GM11168 (cell line): ENCODE measurements at regions not wholly inside any gene's neighbourhood (a gene's known extent, or its start where the extent isn't known, plus 50 kb on each side); places are given as distances from the start of the nearest gene placed in this dataset.

Source experiments
- in situ Hi-C: fragments of 300-500 bp; cut with MboI; formaldehyde crosslinking; loops from one replicate; pipeline ENCODE4 v1.12.0; 2022; ENCODE audit warnings: low sequenced_read_pairs; ENCODE audit not compliant: unreplicated experiment

GRCh38 chr20:24761220-24762065 is 187.6 kb upstream of the CST7 start:
- in situ Hi-C loops: no loop called here

GRCh38 chr20:24762371-24762770 is 186.7 kb upstream of the CST7 start:
- in situ Hi-C loops: no loop called here

GRCh38 chr20:24762791-24763350 is 186.2 kb upstream of the CST7 start:
- in situ Hi-C loops: no loop called here

- in situ Hi-C loops: no loop called here
Observed at GRCh38 chr20:24763386-24764026, 185.6 kb upstream of the CST7 start.

- in situ Hi-C loops: no loop called here
Observed at GRCh38 chr20:24764027-24764793, 184.9 kb upstream of the CST7 start.

- in situ Hi-C loops: no loop called here
Observed at GRCh38 chr20:24764794-24765202, 184.3 kb upstream of the CST7 start.

GRCh38 chr20:24765316-24766142 is 183.5 kb upstream of the CST7 start:
- in situ Hi-C loops: no loop called here

- in situ Hi-C loops: no loop called here
Observed at GRCh38 chr20:24766143-24766527, 182.9 kb upstream of the CST7 start.

- in situ Hi-C loops: no loop called here
Observed at GRCh38 chr20:24766826-24767622, 182.0 kb upstream of the CST7 start.

GRCh38 chr20:24767623-24768100 is 181.4 kb upstream of the CST7 start:
- in situ Hi-C loops: no loop called here

GRCh38 chr20:24768201-24768636 is 180.8 kb upstream of the CST7 start:
- in situ Hi-C loops: no loop called here

- in situ Hi-C loops: no loop called here
Observed at GRCh38 chr20:24768713-24769601, 180.1 kb upstream of the CST7 start.

GRCh38 chr20:24769878-24770627 is 179.0 kb upstream of the CST7 start:
- in situ Hi-C loops: no loop called here

- in situ Hi-C loops: no loop called here
Observed at GRCh38 chr20:24770628-24771541, 178.2 kb upstream of the CST7 start.

GRCh38 chr20:24771542-24772061 is 177.5 kb upstream of the CST7 start:
- in situ Hi-C loops: no loop called here

GRCh38 chr20:24772667-24773066 is 176.4 kb upstream of the CST7 start:
- in situ Hi-C loops: no loop called here
